CD4-positive, alpha-beta memory T cell (primary cell): ENCODE measurements at regions not wholly inside any gene's neighbourhood (a gene's known extent, or its start where the extent isn't known, plus 50 kb on each side); places are given as distances from the start of the nearest gene placed in this dataset.

Experiments used
- CTCF ChIA-PET: fragments of 350-600 bp; sonication (Branson Sonifier 250); formaldehyde crosslinking; loops from one replicate; lab custom pipeline; 2021; ENCODE audit warnings: inconsistent platforms; ENCODE audit not compliant: partially characterized antibody; lab: Charles Lee
- POLR2A ChIA-PET: fragments of 350-600 bp; sonication (Branson Sonifier 250); formaldehyde crosslinking; loops from one replicate; lab custom pipeline; 2021; ENCODE audit not compliant: partially characterized antibody; lab: Charles Lee
- DNase-seq, 5 donors: peaks; one replicate each; pipeline versions ENCODE4 v3.0.0 to v3.0.0-alpha.2; 2020 to 2022; ENCODE audit warnings: mixed read lengths in 1 of 5
- H3K27ac ChIP-seq: one replicate; pipeline ENCODE4 v1.7.0; 2013; ENCODE audit warnings: low read depth, low read length
- H3K27me3 ChIP-seq: 2 replicates; pipeline ENCODE4 v1.7.0; 2013; ENCODE audit warnings: mild to moderate bottlenecking, low read length, moderate library complexity; ENCODE audit not compliant: insufficient read depth
- H3K36me3 ChIP-seq: 2 replicates; pipeline ENCODE4 v1.7.0; 2013; ENCODE audit warnings: mild to moderate bottlenecking, low read length, moderate library complexity; ENCODE audit not compliant: insufficient read depth
- H3K4me1 ChIP-seq: 2 replicates; pipeline ENCODE4 v1.7.0; 2013; ENCODE audit warnings: mild to moderate bottlenecking, low read length, moderate library complexity; ENCODE audit not compliant: insufficient read depth
- H3K4me3 ChIP-seq, 2 donors: one replicate each; pipeline ENCODE4 v1.7.0; 2013; ENCODE audit warnings: low read length in 2 of 2, mild to moderate bottlenecking in 1 of 2
- H3K9me3 ChIP-seq, 2 donors: one replicate each; pipeline ENCODE4 v1.7.0; 2013; ENCODE audit warnings: low read length in 2 of 2, control low read depth in 1 of 2; ENCODE audit not compliant: control insufficient read depth in 1 of 2
- H3K27ac Mint-ChIP-seq, 7 donors: one replicate each; pipeline ENCODE4 v1.8.0; 2020 to 2021; ENCODE audit warnings: mixed read lengths in 7 of 7, mild to moderate bottlenecking in 6 of 7, inconsistent platforms in 3 of 7, moderate library complexity in 3 of 7
- H3K27me3 Mint-ChIP-seq, 2 donors: one replicate each; pipeline ENCODE4 v1.8.0; 2020 to 2021; ENCODE audit warnings: mixed read lengths in 2 of 2
- H3K36me3 Mint-ChIP-seq, 2 donors: one replicate each; pipeline ENCODE4 v1.8.0; 2020 to 2021; ENCODE audit warnings: mixed read lengths in 2 of 2, inconsistent platforms in 1 of 2, mild to moderate bottlenecking in 1 of 2
- H3K4me1 Mint-ChIP-seq, 4 donors: one replicate each; pipeline ENCODE4 v1.8.0; 2020 to 2021; ENCODE audit warnings: mixed read lengths in 4 of 4, mild to moderate bottlenecking in 1 of 4
- H3K4me3 Mint-ChIP-seq, 8 donors: one replicate each; pipeline ENCODE4 v1.8.0; 2020 to 2021; ENCODE audit warnings: mixed read lengths in 8 of 8, mild to moderate bottlenecking in 7 of 8, moderate library complexity in 6 of 8, inconsistent platforms in 3 of 8
- H3K9me3 Mint-ChIP-seq, 8 donors: one replicate each; pipeline ENCODE4 v1.8.0; 2020 to 2021; ENCODE audit warnings: mixed read lengths in 8 of 8, mild to moderate bottlenecking in 5 of 8, inconsistent platforms in 3 of 8, moderate library complexity in 1 of 8
- intact Hi-C: fragments of 100-400 bp; cut with micrococcal nuclease; formaldehyde crosslinking; loops from one replicate; pipeline ENCODE4 v1.15.1; 2023

DNA sequence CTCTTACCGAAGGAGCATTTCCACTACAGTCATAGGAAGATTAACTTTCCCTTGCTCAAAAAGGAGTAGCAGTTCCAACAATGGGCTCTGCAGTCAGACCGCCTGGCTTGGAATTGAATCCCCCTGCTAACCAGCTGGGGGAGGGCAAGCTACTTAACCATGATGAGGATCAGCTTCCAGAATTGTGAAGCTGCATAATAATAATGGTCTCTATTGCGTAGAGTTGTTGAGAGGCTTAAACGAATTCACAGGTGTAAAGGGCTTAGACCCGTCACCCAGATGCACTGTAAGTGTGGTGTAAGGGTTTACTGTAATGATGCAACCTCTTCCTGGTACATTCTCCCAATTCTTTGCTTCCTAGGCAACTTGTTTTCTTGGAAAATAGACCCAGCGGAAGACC, 185.2 kb upstream of the RGMA start:
- H3K27me3 Mint-ChIP-seq: peaks cover 4 to 7% of the 10 kb centered on the region in 2 donors
- H3K4me3 ChIP-seq: no peak overlapping the region
- no peaks in the 10 kb centered on the region for H3K27me3 ChIP-seq
- H3K4me1 ChIP-seq: no peaks in the 10 kb centered on the region
- H3K36me3 ChIP-seq: no peaks in the 10 kb centered on the region
- ChIA-PET POLR2A (no interaction called here), CTCF (no interaction called here)
- H3K4me3 Mint-ChIP-seq: no peak overlapping the region
- DNase-seq: no peak
- no peaks in the 10 kb centered on the region for H3K36me3 Mint-ChIP-seq
- no peak overlapping the region for H3K27ac ChIP-seq
- H3K9me3 ChIP-seq: no peaks in the 10 kb centered on the region
- H3K9me3 Mint-ChIP-seq: peaks cover 0 to 20% (median 4%) of the 10 kb centered on the region in 8 donors
- intact Hi-C loops: no loop called here
- H3K27ac Mint-ChIP-seq: no peak overlapping the region
- H3K4me1 Mint-ChIP-seq: no peaks in the 10 kb centered on the region

DNA sequence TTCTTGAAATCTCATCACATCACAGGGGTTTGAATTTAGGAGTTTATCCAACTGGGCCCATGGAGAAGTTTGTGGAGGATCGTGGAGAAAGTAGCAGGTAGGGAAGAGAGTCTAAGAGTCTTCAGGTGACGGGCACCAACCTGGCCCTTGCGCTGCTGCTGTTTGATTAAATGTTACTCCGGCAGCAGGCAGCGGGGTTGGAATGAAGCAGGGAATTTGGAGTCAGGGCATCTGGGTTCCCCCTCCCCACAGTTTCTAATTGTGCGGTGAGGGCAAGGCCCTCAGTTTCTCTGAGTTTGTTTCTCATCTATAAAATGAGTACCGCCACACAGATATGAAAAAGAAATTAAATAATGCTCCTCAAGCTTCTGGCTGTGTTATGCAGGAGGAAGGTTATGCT, 182.9 kb upstream of the RGMA start:
- intact Hi-C loops: no loop called here
- H3K27me3 Mint-ChIP-seq: peaks cover 1 to 5% of the 10 kb centered on the region in 2 donors
- Histone ChIP-seq H3K9me3 (no peaks in the 10 kb centered on the region), H3K4me1 (no peaks in the 10 kb centered on the region), H3K36me3 (no peaks in the 10 kb centered on the region), H3K27ac (no peak overlapping the region), H3K27me3 (no peaks in the 10 kb centered on the region), H3K4me3 (no peak overlapping the region)
- H3K4me3 Mint-ChIP-seq: no peak overlapping the region
- H3K9me3 Mint-ChIP-seq: peaks cover 0 to 23% (median 4%) of the 10 kb centered on the region in 8 donors
- H3K36me3 Mint-ChIP-seq: no peaks in the 10 kb centered on the region
- H3K4me1 Mint-ChIP-seq: no peaks in the 10 kb centered on the region
- no peak overlapping the region for H3K27ac Mint-ChIP-seq
- DNase-seq: no peak
- CTCF ChIA-PET: no interaction called here
- POLR2A ChIA-PET: no interaction called here

DNA sequence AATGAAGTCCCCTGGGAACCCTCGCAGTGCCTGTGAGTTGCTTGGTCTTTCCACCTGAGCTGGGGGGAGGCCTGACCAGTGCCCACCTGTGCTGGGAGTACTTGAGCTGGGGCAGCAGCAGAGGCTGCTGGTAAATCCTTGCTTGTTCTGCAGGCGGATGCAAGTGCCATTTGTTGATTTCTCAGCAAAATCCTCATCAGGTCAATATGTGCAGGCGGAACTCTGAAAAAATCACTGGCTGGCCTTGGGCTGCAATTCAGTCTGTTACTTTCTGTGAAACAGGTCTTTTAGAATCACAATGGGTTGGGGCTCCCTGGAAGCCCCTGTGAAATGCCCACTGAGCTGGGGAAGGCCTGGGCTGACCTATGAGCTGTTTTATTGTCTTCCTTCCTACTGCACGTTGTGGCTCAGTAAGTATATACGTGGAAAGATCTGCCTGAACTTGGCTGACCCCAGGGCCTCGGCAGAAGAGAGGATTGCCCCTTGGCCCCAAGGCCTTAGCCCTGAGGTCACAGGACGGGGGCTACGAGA, 182.0 kb upstream of the RGMA start:
- Mint-ChIP-seq H3K36me3 (no peaks in the 10 kb centered on the region), H3K27ac (no peak overlapping the region), H3K9me3 (peaks cover 0 to 23% (median 4%) of the 10 kb centered on the region in 8 donors), H3K4me1 (no peaks in the 10 kb centered on the region), H3K4me3 (no peak overlapping the region), H3K27me3 (peaks cover 1 to 5% of the 10 kb centered on the region in 2 donors)
- no peaks in the 10 kb centered on the region for H3K27me3 ChIP-seq
- DNase-seq: no peak
- intact Hi-C loops: no loop called here
- no peaks in the 10 kb centered on the region for H3K36me3 ChIP-seq
- H3K4me3 ChIP-seq: no peak overlapping the region
- H3K27ac ChIP-seq: no peak overlapping the region
- no peaks in the 10 kb centered on the region for H3K4me1 ChIP-seq
- H3K9me3 ChIP-seq: no peaks in the 10 kb centered on the region
- ChIA-PET CTCF (no interaction called here), POLR2A (no interaction called here)

GRCh38 chr15:93268066-93268465, 179.1 kb upstream of the RGMA start:
- H3K27ac ChIP-seq: no peak overlapping the region
- H3K4me3 ChIP-seq: no peak overlapping the region
- H3K4me1 ChIP-seq: no peaks in the 10 kb centered on the region
- peaks cover 0 to 20% (median 4%) of the 10 kb centered on the region in 8 donors for H3K9me3 Mint-ChIP-seq
- ChIA-PET POLR2A (no interaction called here), CTCF (no interaction called here)
- no peak overlapping the region for H3K27ac Mint-ChIP-seq
- no peak overlapping the region for H3K4me3 Mint-ChIP-seq
- H3K4me1 Mint-ChIP-seq: peaks cover 0 to 1% (median 0%) of the 10 kb centered on the region in 4 donors
- peaks cover 1 to 5% of the 10 kb centered on the region in 2 donors for H3K27me3 Mint-ChIP-seq
- H3K36me3 ChIP-seq: no peaks in the 10 kb centered on the region
- no peaks in the 10 kb centered on the region for H3K27me3 ChIP-seq
- no peaks in the 10 kb centered on the region for H3K9me3 ChIP-seq
- no peak for DNase-seq
- no peaks in the 10 kb centered on the region for H3K36me3 Mint-ChIP-seq
- intact Hi-C loops: no loop called here

GRCh38 chr15:93266291-93266690, 177.3 kb upstream of the RGMA start:
- no peaks in the 10 kb centered on the region for H3K4me1 ChIP-seq
- POLR2A ChIA-PET: no interaction called here
- H3K9me3 Mint-ChIP-seq: peaks cover 0 to 11% (median 2%) of the 10 kb centered on the region in 8 donors
- H3K27ac ChIP-seq: no peak overlapping the region
- no peak overlapping the region for H3K4me3 ChIP-seq
- H3K36me3 ChIP-seq: no peaks in the 10 kb centered on the region
- H3K27me3 ChIP-seq: no peaks in the 10 kb centered on the region
- no peak for DNase-seq
- peaks cover 5 to 6% of the 10 kb centered on the region in 2 donors for H3K27me3 Mint-ChIP-seq
- H3K9me3 ChIP-seq: no peaks in the 10 kb centered on the region
- H3K27ac Mint-ChIP-seq: no peak overlapping the region
- CTCF ChIA-PET: no interaction called here
- intact Hi-C loops: no loop called here
- H3K36me3 Mint-ChIP-seq: no peaks in the 10 kb centered on the region
- no peak overlapping the region for H3K4me3 Mint-ChIP-seq
- H3K4me1 Mint-ChIP-seq: peaks cover 0 to 3% (median 0%) of the 10 kb centered on the region in 4 donors

- Mint-ChIP-seq H3K27ac (no peak overlapping the region), H3K9me3 (peaks cover 0 to 5% (median 0%) of the 10 kb centered on the region in 8 donors), H3K4me3 (no peak overlapping the region), H3K36me3 (no peaks in the 10 kb centered on the region), H3K27me3 (peaks cover 5 to 6% of the 10 kb centered on the region in 2 donors), H3K4me1 (peaks cover 0 to 3% (median 0%) of the 10 kb centered on the region in 4 donors)
- H3K4me3 ChIP-seq: no peak overlapping the region
- POLR2A ChIA-PET: no interaction called here
- no peak overlapping the region for H3K27ac ChIP-seq
- no peaks in the 10 kb centered on the region for H3K9me3 ChIP-seq
- CTCF ChIA-PET: no interaction called here
- no peaks in the 10 kb centered on the region for H3K4me1 ChIP-seq
- no peaks in the 10 kb centered on the region for H3K27me3 ChIP-seq
- intact Hi-C loops: no loop called here
- DNase-seq: no peak
- no peaks in the 10 kb centered on the region for H3K36me3 ChIP-seq
These were observed 176.1 kb upstream of the RGMA start for GRCh38 chr15:93265111-93265556.

DNA sequence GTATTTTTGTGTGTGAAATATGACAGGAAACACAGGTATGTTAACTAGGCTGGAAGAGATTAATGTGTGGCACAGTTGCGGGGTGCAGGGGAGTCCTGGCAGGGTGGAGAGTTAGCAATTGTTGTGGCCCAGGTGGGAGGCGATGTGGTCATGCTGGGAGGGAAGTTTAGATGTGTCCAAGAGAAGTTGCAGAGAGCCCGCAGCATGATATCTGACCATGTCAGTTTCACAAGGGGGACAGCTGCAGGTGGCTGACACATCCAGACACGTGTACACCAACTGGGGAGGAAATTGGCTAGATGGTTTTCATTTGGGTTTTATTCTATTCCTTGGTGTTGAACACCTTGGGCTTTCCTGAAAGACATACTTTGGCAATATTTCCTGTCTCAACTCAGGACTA, 172.8 kb upstream of the RGMA start:
- Histone ChIP-seq H3K27ac (no peak overlapping the region), H3K36me3 (no peaks in the 10 kb centered on the region), H3K4me1 (no peaks in the 10 kb centered on the region), H3K4me3 (no peak overlapping the region), H3K27me3 (no peaks in the 10 kb centered on the region), H3K9me3 (no peaks in the 10 kb centered on the region)
- Mint-ChIP-seq H3K4me1 (peaks cover 0 to 8% (median 2%) of the 10 kb centered on the region in 4 donors), H3K4me3 (no peak overlapping the region), H3K27ac (no peak overlapping the region), H3K36me3 (no peaks in the 10 kb centered on the region), H3K9me3 (no peaks in the 10 kb centered on the region), H3K27me3 (peaks cover 4 to 7% of the 10 kb centered on the region in 2 donors)
- CTCF ChIA-PET: no interaction called here
- no peak for DNase-seq
- intact Hi-C loops: no loop called here
- POLR2A ChIA-PET: no interaction called here
